Suppressor macrophage treated with lipopolysaccharide for 4 hours (primary cell): ENCODE measurements at regions not wholly inside any gene's neighbourhood (a gene's known extent, or its start where the extent isn't known, plus 50 kb on each side); places are given as distances from the start of the nearest gene placed in this dataset.

Source experiments
- DNase-seq: peaks from one replicate; pipeline ENCODE4 v3.0.0-alpha.2; 2020

- no peak for DNase-seq
These were observed 1158.5 kb downstream of the CDH18 start for GRCh38 chr5:18829539-18829938.

DNA sequence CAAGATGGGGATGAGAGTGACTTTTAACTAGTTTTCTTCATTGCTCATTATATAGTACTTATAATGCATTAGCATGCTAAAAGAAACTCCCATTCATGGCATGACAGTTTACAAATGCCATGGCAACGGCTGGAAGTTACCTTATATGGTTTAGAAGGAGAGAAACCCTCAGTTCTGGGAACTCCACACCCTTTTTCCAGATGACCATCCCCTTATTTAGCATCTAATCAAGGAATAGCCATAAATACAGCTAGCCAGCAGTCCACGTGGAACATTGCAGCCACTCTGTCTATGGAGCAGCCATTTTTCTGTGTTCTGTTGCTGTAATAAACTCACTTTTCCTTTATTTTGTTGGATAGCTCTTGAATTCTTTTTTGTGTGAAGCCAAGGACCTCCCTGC, 1137.8 kb downstream of the CDH18 start:
- no peak for DNase-seq

GRCh38 chr5:18872978-18873377, 1115.0 kb downstream of the CDH18 start:
- DNase-seq = no peak

DNA sequence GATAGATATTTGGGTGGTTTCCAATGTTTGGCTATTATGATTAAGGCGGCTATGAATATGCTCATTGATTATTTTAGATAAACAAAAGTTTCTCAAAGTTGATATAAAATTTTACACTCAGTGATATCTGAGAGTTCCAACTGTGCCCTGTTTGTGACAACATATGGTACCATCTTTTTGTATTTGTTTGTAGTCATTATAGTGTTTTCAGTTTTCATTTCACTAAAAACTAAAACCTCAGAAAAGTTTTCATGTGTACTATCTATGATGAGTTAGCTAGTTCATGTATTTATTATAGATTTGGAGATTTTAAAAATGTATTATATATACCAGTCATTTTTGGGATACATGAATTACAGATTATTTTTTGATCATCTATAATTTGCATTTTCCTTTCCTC, 1111.4 kb downstream of the CDH18 start:
- DNase-seq = no peak

GRCh38 chr5:18881615-18882014, 1106.4 kb downstream of the CDH18 start:
- DNase-seq = no peak

DNA sequence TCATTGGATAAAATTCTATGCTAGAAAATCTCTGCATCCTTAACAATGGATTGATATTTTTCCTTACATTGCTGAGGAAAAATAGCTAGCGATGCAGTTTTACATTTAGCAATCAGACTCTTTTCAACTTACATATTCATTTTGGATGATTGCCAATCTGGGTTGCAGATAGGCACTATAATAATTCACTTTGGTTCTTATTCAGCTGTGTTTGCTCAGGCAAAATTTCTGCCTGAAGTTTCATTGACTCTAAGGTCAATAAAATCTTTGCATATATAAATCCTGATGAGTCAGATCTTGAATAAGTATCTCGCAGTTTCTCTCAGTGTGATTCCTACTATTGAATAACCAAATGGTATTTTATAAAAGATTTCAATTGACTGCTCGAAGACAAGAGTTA, 1105.8 kb downstream of the CDH18 start:
- DNase-seq = no peak

DNA sequence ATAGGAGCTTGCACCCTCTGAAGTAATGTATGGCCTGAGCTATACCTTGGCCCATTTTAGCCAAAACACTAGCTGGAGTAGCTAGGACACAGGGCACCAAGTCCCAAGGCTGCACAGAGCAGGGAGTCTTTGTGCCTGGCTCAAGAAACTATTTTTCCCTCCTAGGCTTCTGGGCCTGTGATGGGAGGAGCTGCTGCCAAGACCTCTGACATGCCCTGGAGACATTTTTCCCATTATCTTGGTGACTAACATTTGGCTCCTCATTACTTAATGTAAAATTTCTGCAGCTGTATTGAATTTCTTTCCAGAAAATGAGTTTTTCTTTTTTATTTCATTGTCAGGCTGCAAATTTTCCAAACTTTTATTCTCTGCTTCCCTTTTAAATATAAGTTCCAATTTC, 1099.2 kb downstream of the CDH18 start:
- no peak for DNase-seq

GRCh38 chr5:18900644-18901043, 1087.4 kb downstream of the CDH18 start:
- DNase-seq = no peak

DNA sequence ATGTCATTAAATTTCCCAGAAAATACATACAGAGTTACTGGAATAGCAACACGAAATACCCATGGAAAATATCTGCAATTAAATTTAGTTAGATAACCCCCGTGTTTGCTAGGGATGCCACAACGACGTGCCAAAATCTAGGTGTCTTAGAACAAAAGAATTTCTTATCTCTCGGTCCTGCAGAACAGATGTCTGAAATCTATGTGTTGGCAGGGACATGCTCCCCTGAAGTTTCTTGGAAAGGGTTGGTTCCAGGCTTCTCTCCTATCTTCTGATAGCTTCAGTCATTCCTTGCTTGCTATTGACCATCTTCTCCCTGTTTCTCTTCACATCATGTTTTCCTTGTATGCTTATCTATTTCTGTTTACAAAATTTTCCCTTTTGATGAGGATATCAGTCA, 1067.0 kb downstream of the CDH18 start:
- no peak for DNase-seq

DNA sequence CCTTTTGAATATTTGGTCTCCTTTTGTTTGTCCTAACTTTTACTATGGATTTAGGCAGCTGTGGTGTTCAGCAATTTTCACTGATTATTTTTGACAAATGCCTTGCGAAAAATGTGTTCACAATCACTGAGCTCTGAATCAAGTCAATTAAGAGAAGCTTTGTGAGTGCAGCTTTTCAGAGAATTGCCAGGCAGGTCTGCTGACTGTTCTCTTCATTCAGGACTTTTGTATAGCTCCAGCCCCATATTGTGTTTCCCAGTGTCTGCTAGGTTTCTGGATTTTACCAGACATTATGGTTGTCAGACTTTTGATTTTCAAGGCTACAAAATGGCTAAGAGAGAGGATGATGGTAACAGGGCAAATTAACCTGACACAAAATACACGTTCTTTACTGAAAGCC, 1055.9 kb downstream of the CDH18 start:
- no peak for DNase-seq

GRCh38 chr5:18944771-18945170, 1043.2 kb downstream of the CDH18 start:
- no peak for DNase-seq

DNA sequence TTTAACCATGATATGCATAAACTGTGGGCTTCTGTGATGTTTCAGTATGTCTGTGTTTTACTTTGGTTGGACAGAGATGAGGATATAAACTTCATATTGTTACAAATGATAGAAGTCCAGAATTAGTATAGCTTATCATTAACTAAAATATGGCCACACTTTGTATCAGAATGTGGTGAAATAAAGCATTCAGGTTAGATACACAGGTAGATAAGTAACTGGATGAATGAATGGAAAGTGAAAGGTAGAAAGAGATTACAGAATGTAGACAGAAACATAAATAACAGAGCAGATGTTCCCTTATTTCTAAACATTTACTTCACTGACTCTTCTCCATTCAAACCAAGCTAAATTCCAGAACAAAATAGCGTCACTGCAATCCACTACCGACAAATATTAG, 1033.8 kb downstream of the CDH18 start:
- no peak for DNase-seq

GRCh38 chr5:18959535-18959934, 1028.5 kb downstream of the CDH18 start:
- DNase-seq = no peak

GRCh38 chr5:18961234-18961633, 1026.8 kb downstream of the CDH18 start:
- DNase-seq = no peak

DNA sequence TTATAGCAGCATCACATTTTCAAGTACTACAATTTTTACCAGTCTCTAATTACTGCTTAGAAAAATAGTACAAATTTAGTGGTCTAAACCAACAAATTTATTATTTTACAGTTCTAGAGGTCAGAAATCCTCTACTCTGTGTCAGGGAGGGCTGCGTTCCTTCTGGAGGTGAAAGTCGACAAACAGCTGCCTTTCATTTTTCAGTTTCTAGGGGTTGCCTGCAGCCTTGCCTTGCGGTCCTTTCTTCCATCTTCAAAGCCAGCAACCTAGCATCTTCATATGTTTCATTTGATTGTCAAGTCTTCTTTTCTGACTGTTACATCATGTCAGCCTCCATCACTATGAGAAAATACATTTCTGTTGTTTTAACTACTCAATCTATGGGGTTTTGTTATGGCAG, 1022.1 kb downstream of the CDH18 start:
- DNase-seq = no peak

- no peak for DNase-seq
These were observed 1020.4 kb downstream of the CDH18 start for GRCh38 chr5:18967637-18968036.

DNA sequence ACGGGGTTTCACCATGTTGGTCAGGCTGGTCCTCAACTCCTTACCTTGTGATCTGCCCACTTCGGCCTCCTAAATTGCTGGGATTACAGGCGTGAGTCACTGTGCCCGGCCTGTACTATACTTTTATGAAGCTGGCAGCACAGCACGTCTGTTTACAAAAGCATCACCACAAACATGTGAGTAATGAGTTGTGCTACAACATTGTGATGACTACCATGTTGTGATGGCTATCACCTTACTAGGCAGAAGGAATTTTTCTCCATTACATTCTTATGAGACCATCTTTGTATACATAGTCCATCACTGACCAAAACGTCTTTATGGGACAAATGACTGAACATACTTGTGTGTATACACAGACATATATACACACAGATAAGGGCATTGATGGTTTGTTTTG, 1019.0 kb downstream of the CDH18 start:
- DNase-seq = no peak

DNA sequence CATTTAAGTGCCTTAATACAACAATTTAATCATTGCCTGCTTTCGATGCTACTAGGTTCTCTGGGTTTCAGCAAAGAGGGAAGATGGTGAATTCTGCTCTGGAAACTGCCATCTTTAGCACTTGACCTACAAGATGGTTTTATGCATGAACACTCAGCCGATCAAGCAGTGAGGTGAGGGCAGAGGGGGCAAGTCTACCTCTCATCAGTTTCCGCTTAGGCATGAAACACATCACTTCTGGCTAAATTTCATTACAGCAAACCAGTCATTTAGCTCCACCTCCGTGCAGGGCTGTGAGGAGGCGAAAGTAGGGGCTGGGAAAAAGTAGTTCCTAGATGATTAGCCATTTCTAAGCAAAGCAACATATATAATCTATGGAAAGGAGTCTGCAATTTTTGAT, 1018.0 kb downstream of the CDH18 start:
- no peak for DNase-seq

GRCh38 chr5:18972177-18972576, 1015.8 kb downstream of the CDH18 start:
- no peak for DNase-seq

DNA sequence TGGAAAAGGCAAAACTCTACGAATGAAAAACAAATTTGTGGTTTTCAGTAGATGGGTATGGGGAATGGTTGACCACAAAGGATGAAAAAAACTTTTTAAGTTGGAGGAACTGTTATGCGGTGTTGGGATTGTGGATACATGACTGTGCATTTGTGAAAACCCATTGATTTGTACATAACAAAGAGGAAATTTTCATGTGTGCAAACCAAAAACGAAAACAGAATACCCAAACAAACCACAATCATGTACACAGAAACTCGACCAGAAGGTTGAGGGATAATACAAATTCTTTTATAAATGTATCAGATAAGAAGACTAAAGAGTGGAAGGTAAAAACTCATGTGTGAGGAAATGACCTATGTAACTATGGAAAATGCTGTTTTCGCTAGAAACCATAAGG, 1012.4 kb downstream of the CDH18 start:
- DNase-seq = no peak

DNA sequence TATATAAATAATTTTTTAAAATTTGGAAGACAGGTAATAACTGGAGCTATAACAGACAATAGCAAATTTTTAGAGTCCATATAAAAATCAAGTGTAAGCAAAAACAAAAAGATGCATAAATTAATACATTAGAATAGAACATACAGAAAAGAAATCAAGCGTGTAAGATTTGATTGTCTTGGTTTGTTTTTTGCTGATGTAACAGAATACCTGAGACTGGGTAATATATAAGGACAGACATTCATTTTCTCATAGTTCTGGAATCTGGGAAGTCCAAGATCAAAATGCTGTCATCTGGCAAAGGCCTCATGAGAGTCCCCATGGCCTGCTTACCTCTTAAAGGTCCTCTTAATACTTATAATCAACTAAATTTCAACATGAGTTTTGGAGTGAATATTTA, 1010.1 kb downstream of the CDH18 start:
- DNase-seq = no peak

DNA sequence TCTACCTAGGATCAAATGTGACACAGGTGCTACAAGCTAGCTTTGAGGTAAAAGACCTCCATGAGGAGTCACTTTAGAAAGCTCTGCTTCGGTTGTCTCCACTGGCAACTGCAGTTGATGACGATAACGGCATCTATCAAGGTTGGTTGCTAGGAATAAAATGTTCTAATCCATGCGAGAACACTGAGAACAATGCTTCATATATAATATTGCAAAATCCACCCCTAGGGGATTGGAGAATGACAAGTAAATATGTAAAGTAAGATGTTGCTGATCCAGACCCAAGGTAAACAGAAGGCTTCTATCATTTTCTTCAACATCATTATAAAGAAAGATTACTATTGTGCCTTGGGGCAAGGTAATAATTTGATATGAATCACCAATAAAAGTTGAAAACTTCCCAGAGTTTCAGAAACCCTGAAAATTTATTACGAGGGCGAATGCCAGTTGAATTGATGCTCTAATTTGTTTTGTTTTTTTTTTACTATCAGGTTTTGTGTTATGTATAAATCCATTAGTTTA, 1003.4 kb downstream of the CDH18 start:
- DNase-seq = no peak

GRCh38 chr5:18985171-18985758, 1002.7 kb downstream of the CDH18 start:
- no peak for DNase-seq

DNA sequence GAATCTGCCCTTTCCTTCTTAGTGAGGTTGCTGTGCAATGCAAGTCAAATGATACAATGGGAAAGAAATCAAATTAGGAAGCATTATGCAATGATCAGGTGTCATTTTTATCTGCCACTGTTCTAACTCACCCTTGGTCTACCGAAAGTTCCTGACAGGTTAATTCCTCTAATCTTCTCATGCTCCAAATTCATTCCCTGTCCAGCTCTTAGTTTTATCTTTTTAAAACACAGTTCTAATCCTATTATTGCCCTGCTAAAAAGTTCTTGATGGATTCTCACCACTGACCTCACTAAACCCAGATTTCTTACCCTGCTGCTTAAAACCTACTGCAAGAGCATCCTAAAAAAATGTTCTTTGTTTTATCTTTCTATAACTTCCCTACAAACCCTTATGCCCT, 1000.9 kb downstream of the CDH18 start:
- DNase-seq = no peak

DNA sequence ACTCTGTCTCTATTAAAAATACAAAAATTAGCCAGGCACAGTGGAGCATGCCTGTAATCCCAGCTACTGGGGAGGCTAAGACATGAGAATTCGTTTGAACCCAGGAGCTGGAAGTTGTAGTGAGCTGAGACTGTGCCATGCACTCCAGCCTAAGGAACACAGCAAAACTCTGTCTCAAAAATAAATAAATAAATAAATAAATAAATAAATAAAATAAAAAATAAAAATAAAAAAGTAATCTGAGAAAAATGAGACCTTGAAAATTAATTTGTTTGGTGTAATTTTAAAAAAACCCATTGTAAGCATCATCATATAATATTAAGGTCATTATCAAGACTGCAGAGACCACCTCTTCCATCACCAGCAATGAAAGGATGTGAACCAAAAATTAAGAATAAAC, 997.1 kb downstream of the CDH18 start:
- no peak for DNase-seq

- DNase-seq = no peak
These were observed 995.7 kb downstream of the CDH18 start for GRCh38 chr5:18992264-18992663.
